B cell (primary cell): ENCODE measurements at regions not wholly inside any gene's neighbourhood (a gene's known extent, or its start where the extent isn't known, plus 50 kb on each side); places are given as distances from the start of the nearest gene placed in this dataset.

ENCODE experiments used
- CTCF ChIP-seq: fragments of 200-600 bp; IDR thresholded peaks from one replicate; pipeline ENCODE4 v1.8.0; 2022; ENCODE audit warnings: antibody characterized with exemption, mild to moderate bottlenecking
- EZH2 ChIP-seq: IDR thresholded peaks from 2 replicates; pipeline ENCODE4 v1.6.1; 2012; ENCODE audit warnings: borderline replicate concordance, low read depth, mild to moderate bottlenecking, moderate library complexity, low read length; ENCODE audit not compliant: insufficient read depth, poor library complexity, severe bottlenecking

GRCh38 chr4:22192084-22192511 is 243.5 kb upstream of the KCNIP4 start:
- TF ChIP-seq CTCF (no peak), EZH2 (no peak)
